Activated effector memory CD4-positive, alpha-beta T cell treated with anti-CD3 and anti-CD28 coated beads, Interleukin-2, amount 50 U/mL, for 16 hours (primary cell): ENCODE measurements at regions not wholly inside any gene's neighbourhood (a gene's known extent, or its start where the extent isn't known, plus 50 kb on each side); places are given as distances from the start of the nearest gene placed in this dataset.
"Not testable (repeated sequence)": the region's sequence is repeated elsewhere in the genome, so short reads cannot be mapped to it uniquely, and the experiment has no call there.

Experiments
- DNase-seq: peaks from one replicate; pipeline ENCODE4 v3.0.0-alpha.2; 2020

GRCh38 chr2:145591109-145591809 lies 1071.3 kb upstream of the ZEB2 start:
- DNase-seq = no peak

- no peak for DNase-seq
Observed at GRCh38 chr2:145587922-145588321, 1068.0 kb upstream of the ZEB2 start.

GRCh38 chr2:145584353-145584752 lies 1064.4 kb upstream of the ZEB2 start:
- no peak for DNase-seq

- DNase-seq = no peak
Observed at GRCh38 chr2:145573608-145574007, 1053.7 kb upstream of the ZEB2 start.

GRCh38 chr2:145572238-145572637 lies 1052.3 kb upstream of the ZEB2 start:
- DNase-seq = no peak

GRCh38 chr2:145569108-145569507 lies 1049.2 kb upstream of the ZEB2 start:
- no peak for DNase-seq

GRCh38 chr2:145563741-145564615 lies 1044.1 kb upstream of the ZEB2 start:
- DNase-seq = no peak

- no peak for DNase-seq
Observed at GRCh38 chr2:145561152-145561551, 1041.2 kb upstream of the ZEB2 start.

- DNase-seq = no peak
Observed at GRCh38 chr2:145558617-145559350, 1038.9 kb upstream of the ZEB2 start.

- no peak for DNase-seq
Observed at GRCh38 chr2:145555360-145555759, 1035.4 kb upstream of the ZEB2 start.

GRCh38 chr2:145551686-145552085 lies 1031.8 kb upstream of the ZEB2 start:
- DNase-seq = no peak

GRCh38 chr2:145548479-145548878 lies 1028.6 kb upstream of the ZEB2 start:
- no peak for DNase-seq

GRCh38 chr2:145547620-145548019 lies 1027.7 kb upstream of the ZEB2 start:
- DNase-seq = no peak

- no peak for DNase-seq
Observed at GRCh38 chr2:145546091-145546490, 1026.2 kb upstream of the ZEB2 start.

- DNase-seq = no peak
Observed at GRCh38 chr2:145543856-145544255, 1023.9 kb upstream of the ZEB2 start.

GRCh38 chr2:145543155-145543554 lies 1023.2 kb upstream of the ZEB2 start:
- no peak for DNase-seq

GRCh38 chr2:145541028-145541427 lies 1021.1 kb upstream of the ZEB2 start:
- DNase-seq = no peak

- DNase-seq = no peak
Observed at GRCh38 chr2:145538661-145539350, 1018.9 kb upstream of the ZEB2 start.

GRCh38 chr2:145530653-145531052 lies 1010.7 kb upstream of the ZEB2 start:
- no peak for DNase-seq

- DNase-seq = no peak
Observed at GRCh38 chr2:145524836-145525235, 1004.9 kb upstream of the ZEB2 start.

- DNase-seq = no peak
Observed at GRCh38 chr2:145524303-145524702, 1004.4 kb upstream of the ZEB2 start.

- DNase-seq = not testable (repeated sequence)
Observed at GRCh38 chr2:145519254-145519653, 999.3 kb upstream of the ZEB2 start.

GRCh38 chr2:145511946-145512345 lies 992.0 kb upstream of the ZEB2 start:
- no peak for DNase-seq
